Breast epithelium (tissue), 3 donors: ENCODE measurements at regions not wholly inside any gene's neighbourhood (a gene's known extent, or its start where the extent isn't known, plus 50 kb on each side); places are given as distances from the start of the nearest gene placed in this dataset.

Experiments used
- CTCF ChIP-seq, 3 donors: fragments of 450-650 bp; IDR thresholded peaks; one replicate each; pipeline ENCODE4 v1.5.1; 2016 to 2017; ENCODE audit warnings: antibody characterized with exemption in 3 of 3, mild to moderate bottlenecking in 3 of 3, moderate library complexity in 3 of 3
- POLR2A ChIP-seq: fragments of 450-650 bp; IDR thresholded peaks from one replicate; pipeline ENCODE4 v1.6.1; 2016; ENCODE audit warnings: antibody characterized with exemption, mild to moderate bottlenecking, moderate library complexity
- POLR2AphosphoS5 ChIP-seq, 3 donors: sonication (generic); formaldehyde crosslinking; IDR thresholded peaks; one replicate each; pipeline ENCODE4 v1.6.1; 2017; ENCODE audit warnings: antibody characterized with exemption in 3 of 3

- TF ChIP-seq CTCF (IDR thresholded peaks at IDR 0.05) (no peak), POLR2A (no peak), POLR2AphosphoS5 (IDR thresholded peaks at IDR 0.05) (no peak)
These were observed 725.8 kb downstream of the SATB2 start for GRCh38 chr2:198731842-198732399.
